Midbrain (tissue), 1 donor: ENCODE measurements at regions not wholly inside any gene's neighbourhood (a gene's known extent, or its start where the extent isn't known, plus 50 kb on each side); places are given as distances from the start of the nearest gene placed in this dataset.
"Not testable (repeated sequence)": the region's sequence is repeated elsewhere in the genome, so short reads cannot be mapped to it uniquely, and the experiment has no call there.

Experiments
- DNase-seq: peaks from one replicate; lab custom pipeline; 2025; lab: John Stamatoyannopoulos, UW

DNA sequence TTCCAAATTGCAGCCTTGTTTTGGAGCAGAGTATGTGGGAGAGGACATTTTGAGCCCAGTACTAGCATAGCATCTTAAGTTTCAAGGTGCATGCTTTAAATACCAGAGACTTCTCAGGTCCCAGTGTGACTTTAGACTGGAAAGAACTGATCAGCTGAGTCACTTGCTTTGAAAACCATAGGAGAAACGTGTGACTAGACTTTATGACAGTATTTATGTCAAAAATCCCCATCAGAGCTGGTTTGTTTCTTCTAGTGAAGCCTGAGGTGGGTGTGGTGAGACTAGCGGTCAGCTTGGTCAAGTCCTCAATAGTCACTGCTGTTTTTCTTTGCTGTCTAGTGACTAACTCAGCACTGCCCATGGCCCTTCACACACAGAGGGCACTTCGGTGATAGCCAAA, 724.2 kb downstream of the GATA3 start:
- DNase-seq: no peak

DNA sequence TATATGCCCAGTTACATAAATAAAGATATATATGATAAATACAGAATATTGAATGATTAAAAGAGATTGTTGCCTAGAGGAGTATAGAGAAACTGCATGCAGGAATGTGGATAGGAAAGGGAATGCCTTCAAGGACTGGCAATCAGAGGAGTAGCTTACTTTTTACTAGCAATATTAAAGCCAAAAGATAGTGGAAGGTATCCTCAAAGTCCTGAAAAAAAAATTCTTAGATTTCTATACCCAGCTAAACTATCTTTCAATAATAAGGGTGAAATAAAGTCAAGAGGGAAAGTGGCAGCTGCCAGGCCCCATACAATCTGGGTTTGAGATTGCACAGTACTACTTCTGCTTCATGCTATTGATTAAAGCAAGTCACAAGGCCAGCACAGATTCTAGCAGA, 733.2 kb downstream of the GATA3 start:
- no peak for DNase-seq

DNA sequence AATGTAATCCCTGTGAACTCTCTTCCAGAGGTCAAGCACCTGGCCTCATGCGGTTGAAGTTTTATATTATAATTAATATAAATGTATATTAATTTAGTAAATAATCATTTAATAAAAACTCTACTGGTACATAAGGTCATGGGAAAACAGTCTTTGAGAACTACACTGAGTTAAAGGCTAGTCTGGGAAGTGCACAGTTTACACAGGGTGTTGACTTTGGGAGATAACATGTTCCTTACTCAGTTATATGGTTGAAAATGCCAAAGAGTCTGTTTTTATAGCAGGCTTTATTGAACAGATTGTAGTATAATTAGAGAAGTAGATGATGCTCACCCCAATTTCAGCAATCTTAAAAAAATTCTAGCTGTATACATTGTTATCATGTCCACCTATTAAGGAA, 735.9 kb downstream of the GATA3 start:
- DNase-seq: no peak

DNA sequence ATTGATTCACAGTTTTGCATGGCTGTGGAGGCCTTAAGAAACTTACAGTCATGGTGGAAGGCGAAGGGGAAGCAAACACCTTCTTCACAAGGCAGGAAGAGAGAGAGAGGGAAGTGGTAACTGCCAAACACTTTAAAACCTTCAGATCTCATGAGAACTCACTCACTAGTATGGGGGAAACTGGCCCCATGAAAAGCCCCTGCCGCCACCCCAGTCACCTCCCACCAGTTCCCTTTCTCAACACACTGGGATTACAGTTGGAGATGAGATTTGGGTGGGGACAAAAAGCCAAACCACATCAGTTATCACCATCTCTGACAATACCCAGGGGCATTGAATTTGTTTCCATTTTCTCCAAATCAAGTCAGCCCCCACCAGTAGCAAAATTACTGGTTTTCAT, 740.4 kb downstream of the GATA3 start:
- DNase-seq: no peak

DNA sequence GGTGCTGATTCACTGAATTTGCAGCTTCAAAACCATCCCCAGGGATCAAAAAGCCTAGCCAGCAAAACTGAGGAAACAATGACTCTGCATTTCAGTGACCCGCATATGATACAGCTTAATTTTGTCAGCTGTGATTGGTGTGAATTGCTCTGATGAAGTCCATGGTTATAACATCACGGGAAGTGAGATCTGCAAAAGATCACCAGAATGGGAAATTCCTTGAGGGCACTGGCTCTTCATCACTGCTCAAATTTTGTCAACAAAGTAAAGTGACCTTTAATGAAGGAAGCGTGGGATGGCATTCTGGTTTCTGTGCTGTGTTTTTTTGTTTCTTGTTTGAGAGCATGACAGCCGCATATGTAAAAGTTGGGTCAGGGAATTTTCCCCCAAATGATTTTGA, 745.9 kb downstream of the GATA3 start:
- DNase-seq: no peak

DNA sequence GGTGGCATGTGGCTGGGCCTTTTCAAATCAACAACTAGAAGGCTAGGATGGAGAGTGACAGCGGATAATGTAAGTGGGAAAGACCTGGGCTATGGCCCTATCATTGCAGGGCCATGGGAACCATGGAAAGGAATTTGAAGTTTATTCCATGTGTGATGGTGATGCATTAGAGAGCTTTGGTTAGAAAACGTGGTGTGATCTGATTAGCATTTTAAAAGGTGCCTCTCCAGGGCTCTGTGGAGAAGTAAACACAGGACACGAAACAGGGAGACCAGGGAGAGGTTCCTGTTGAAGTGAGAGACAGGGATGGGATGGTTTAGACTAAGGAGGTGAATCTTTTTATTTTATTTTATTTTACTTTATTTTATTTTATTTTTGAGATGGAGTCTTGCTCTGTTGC, 749.5 kb downstream of the GATA3 start:
- DNase-seq: no peak

DNA sequence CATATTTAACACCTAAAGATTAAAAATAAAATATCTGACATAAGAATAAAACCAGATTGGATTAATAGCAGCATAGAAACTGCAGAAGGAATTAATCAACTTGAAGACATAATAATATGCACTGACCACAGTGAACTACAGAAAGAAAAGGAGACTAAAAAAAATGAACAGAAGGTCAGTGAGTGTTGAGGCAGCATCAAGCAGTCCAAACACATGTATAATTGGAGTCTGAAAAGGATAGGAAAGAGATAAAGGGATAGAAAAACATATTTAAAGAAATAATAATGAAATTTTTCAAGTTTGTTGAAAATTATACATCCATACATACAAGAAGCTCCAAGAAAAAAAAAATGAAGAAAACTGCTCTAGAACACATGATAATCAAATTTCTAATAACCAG, 756.2 kb downstream of the GATA3 start:
- no peak for DNase-seq

DNA sequence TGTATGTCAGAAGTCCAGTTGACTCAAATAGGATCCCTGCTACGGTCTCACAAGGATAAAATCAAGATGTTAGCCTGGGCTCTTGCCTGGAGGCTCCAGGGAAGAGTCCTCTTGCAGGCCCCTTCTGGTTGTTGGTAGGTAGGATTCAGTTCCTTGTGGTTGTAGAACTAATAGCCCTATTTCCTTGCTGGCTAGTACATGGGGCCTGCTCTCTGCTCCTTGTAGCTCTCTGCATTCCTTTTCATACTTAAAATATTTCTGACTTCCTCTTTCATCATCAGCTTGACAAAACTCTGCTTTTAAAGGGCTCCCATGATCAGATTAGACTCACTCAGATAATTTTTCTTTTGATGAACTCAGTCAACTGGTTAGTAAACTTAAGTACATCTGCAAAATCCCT, 756.7 kb downstream of the GATA3 start:
- no peak for DNase-seq

DNA sequence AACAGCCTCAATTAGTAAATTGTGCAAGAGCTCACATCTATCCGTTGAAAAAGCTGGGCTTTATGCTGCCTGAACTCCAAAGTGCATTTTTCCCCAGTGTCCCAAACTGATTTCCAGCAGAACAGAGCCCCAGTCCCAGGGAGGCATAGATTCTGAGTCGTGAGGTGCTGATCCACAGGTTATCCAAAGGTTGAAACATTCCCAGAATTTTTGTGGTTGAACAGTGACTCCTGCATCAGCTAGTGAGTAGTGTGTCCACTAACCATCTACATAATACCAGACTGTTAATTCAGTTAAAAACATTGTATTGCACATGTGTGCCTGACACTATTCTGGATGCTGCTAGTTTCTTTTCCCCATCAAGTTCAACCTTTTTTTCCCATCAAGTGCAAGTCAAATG, 761.5 kb downstream of the GATA3 start:
- no peak for DNase-seq

DNA sequence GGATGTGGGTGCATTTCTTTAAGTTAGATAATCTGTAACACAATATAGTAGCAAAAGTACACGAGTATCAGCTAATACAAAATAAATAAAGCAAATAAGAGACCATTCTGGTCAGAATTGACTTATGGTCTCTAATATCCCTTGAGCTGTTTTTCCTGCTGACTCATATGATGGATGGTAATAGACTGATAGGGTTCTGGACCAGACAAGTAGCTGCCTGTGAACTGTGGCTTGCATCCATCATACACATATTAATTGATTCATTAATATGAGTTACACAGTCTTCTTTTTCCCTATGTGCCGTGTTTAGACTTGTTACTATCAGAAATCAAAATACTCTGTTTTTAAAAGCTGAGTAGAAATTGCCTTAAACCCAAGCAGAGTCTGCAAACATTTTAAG, 762.8 kb downstream of the GATA3 start:
- no peak for DNase-seq

DNA sequence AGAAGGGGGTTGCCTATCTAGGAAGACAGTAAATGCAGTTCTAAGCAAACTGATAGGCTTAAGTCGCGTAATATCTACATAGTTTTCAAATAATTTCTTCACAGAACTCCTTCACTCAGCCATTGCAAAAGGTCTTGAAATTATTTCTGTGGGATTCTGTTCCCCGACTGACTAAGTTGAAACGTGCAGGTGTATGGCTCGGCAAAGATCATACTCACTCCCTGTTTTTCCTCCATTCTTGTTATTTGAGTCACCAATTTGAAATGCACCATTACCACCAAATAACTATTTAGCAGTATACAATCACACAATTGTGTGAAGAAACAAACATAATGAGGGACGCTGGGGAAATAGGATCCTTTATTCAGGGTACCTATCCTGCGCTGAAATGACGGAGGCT, 771.1 kb downstream of the GATA3 start:
- DNase-seq: no peak

DNA sequence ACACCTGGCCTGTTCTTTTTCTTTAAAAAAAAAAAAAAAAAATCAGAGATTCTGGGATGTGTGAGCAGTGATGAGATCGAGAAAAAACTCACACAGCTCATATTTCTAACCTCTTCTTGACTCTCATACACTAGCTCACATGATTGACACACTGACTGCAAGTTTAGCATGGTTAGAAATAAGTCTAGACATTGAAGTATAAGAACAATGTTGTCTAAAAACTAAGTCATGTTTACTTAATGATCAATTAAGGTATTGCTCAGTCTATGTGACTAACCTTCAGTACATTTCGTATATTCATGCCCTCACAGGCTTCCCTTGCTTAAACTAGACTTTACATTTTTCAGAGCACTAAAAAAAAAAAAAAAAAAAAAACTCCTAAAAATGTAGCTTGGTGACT, 775.1 kb downstream of the GATA3 start:
- no peak for DNase-seq

DNA sequence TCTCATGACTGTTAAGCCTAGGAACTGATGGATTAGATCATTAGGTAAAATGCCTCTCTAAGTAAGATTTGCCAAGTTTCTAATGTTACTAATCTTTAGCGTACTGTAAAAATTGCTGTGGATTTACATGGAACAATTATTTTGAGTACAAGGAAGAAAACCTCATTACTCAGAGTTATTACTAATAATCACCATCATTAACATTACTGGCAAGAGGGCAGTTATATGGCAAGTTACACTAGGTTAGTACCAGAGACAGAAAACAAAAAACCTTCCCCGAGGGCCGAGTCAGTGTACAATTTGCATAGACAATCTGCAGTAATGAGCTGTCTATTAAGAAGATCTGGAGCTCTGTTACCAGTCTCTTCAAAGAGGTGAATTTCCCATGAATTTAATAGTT, 775.6 kb downstream of the GATA3 start:
- no peak for DNase-seq

DNA sequence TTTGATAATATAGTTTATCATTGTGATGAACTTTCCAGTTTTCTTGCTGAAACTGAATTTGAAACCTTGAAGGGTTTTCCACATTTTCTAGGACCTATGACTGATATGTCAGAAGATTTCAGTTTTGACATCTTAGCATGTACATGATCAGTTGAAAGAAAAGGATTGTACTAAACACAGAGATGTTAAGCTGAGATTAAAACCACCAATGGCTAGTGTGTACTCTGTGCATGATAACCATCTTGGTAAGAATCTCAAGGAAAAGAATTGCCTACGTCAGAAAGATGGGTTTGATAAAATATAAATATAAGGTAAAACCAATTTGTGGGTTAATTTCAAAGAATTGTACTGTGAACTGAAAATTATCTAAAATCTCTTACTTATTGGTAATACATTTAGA, 776.4 kb downstream of the GATA3 start:
- no peak for DNase-seq

DNA sequence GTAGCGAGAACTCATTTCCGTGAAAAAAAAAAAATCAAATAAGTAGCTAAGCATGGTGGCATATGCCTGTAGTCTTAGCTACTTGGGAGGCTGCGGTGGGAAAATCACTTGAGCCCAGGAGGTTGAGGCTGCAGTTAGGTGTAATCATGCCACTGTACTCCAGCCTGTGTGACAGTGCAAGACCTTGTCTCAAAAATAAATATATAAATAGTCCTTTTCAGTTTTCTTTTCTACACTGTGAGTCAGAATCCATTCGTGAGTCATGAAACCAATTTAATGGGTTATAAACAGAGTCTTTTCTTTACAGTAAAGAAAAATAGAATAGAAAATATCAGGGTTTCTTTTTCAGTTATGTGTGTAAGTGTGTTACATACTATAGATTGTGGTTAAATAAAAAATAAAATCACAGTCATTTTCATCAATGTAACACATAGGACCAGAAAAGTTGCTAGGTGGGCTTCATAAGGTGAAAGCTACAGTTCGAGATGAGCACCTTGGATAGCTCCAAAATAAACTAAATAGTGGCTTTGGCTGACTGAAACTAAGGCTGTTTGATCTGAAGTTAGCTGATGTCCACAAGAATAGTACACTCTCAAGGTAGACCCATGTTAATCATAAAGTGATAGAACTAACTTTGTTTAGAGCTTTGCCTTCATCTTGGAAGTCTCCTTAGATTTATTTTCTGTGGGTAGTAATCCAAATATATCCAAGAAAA, 781.1 kb downstream of the GATA3 start:
- no peak for DNase-seq

DNA sequence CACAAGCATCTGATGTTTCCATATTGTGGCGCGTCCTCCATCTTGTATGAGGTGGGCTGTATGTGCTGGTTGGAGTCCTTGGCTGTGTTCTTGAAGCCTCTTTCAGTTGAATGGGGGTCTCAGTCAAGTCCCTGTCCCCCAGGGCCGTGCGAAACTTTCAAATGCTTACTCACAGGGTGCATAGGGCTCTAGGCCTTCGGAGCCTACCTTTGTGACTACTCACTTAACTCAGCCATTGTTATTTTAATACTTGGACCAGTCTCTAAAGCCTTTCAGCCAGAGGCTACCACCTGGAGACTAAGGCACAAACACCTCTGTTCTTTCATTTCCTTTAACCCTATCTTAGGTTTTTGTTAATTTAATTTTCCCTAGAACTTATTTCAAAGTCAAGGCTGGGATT, 785.9 kb downstream of the GATA3 start:
- no peak for DNase-seq

DNA sequence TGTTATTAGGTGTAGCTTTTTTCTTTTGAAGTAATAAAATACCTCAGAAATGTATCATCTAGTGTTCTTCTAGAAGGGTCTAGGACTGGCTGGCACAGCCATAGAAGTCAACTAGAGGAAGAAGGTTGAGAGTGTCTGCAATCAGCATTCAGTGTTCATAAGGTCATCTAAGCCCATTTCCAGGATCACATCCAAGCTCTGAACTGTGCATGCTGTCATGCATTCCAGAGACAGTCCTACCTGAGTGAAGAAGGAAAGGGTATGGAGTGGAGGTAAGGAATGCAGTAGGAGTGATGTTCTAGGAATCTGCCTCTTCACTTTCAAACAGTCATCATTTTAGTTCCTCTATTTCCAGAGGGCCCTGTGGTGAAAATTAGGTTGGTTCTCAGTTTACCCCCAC, 789.7 kb downstream of the GATA3 start:
- no peak for DNase-seq

DNA sequence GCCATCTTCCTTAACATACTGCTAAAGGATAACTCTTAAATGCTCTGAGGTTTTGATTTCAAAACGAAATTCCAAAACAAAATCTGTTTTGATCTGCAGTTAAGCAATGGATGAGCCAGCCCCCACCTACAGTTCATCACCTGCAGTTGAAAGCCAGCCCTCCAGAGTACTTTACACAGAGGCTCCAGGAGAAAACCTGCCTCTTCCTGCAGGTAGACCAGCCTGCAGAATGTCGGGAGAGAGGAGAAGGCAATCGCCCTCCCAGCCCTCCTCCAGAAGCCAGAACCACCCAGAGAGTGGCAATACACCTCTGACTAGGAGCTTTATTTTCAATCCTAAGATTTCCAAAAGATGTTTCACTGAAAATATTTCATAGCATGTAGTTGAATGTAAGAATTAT, 798.1 kb downstream of the GATA3 start:
- no peak for DNase-seq

DNA sequence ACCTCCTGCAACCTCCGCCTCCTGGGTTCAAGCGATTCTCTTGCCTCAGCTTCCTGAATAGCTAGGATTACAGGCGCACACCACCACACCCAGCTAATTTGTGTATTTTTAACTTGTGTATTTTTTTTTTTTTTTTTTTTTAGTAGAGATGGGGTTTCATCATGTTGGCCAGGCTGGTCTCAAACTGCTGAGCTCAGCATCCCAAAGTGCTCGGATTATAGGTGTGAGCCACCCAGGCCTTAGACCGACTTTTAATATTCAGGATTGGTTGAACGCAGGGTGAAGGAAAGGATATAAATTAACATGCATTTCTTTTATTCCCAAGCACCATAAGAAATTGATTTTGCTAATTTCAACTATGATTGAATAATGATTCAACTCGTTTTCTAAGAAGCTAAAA, 798.6 kb downstream of the GATA3 start:
- DNase-seq: no peak

DNA sequence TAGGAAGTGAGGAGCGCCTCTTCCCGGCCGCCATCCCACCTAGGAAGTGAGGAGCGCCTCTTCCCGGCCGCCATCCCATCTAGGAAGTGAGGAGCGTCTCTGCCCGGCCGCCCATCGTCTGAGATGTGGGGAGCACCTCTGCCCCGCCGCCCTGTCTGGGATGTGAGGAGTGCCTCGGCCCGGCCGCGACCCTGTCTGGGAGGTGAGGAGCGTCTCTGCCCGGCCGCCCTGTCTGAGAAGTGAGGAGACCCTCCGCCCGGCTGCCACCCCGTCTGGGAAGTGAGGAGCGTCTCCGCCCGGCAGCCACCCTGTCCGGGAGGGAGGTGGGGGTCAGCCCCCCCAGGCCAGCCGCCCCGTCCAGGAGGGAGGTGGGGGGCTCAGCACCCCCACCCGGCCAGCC, 814.4 kb downstream of the GATA3 start:
- DNase-seq: not testable (repeated sequence)

DNA sequence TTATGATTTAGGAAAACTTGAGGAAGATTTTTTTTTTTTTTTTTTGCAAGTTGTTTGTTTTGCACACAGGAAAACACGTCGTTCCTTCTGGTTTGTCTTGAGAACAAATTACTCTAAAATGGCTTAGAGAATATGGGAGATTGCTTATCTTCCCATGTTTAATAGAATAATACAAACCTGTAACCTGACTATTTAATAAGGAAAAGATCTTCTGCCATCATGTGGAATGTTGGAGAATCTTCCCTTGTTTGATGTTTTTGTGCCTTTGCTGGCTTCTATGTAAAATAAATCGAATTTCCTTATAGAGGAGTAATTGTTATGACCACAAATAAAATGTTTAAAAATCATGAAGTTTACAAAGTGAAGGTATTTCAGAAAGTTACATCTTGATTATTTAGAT, 818.8 kb downstream of the GATA3 start:
- DNase-seq: peak; percentile 4

DNA sequence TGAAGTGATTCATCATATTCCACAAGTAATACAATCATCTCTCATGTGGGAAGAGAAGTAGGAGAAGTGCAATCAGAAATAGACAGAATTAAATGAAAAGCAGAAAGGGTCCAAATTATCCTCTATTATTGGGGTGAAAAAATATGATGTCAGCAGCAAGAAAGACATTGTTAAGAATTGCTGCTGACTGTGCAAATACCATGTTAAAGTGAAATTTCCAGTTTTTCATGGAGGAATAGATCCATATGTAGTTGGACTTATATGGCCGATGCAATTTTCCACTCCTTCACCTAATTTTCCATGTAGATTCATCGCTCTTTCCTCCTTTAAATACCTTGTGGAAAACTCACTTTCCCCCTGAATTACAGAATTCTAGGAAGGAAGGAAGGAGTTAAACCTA, 819.8 kb downstream of the GATA3 start:
- DNase-seq: no peak

DNA sequence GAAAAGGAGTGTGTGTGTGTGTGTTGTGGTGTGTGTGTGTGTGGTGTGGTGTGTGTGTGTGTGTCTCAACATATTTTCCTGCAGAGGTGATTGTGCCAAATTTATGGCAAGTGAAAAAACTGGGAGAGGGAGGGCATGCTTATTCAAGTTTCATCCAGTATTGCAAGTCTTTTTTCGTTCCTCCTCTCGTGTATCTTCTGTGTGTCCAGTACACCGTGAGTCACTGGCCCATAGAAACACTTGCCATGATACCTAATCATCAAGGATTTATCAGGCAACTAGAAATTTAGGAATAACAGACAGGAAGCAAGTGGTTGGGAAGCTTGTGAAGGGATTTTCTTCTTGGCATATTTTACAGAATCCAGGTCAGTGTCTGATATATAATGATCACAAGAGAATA, 820.5 kb downstream of the GATA3 start:
- DNase-seq: no peak

DNA sequence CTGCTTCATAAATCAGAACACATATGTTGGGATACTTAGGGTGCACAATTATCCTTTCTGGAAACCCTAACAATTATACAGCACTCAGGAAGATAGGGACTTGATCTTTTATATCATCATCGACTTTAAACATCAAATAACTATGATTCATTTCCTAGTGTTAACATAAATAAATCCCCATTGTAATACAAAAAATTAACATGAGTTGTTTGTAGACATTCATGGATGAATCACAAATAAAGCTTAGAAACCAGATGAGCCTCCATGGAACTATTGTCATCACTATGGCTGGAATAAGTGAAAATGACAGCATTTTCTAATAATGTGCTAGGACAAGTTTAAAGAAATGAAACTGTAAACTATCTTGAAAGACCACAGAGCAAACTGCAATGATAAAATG, 821.7 kb downstream of the GATA3 start:
- DNase-seq: no peak

DNA sequence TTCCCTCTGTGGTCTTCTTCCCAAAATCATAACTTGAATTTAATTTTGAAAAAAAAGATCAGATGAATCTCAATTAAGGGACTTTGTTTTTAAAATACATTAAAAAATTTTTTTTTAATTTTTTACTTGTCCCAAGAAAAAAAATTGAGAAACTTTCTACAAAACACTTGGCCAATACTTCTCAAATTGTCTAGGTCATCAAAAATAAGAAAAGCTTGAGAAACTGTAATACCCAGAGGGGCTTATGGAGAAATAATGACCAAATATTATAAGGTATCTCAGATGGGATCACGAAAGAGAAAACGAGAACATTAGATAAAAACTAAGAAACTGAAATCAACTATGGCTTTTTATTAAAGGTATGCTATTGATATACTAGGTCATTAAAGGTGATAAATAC, 835.0 kb downstream of the GATA3 start:
- DNase-seq: no peak
